GM23338 (cell line): ENCODE measurements at regions not wholly inside any gene's neighbourhood (a gene's known extent, or its start where the extent isn't known, plus 50 kb on each side); places are given as distances from the start of the nearest gene placed in this dataset.

Experiments used
- ATAC-seq: fragments of 200-7000 bp; cut with Tn5 transposase; 3 replicates; pipeline ENCODE4 v1.9.1; 2020
- DNase-seq: peaks from one replicate; pipeline ENCODE4 v3.0.0-alpha.2; 2015; ENCODE audit warnings: low spot score
- H2AFZ ChIP-seq: fragments of 200-600 bp; sonication (generic); 2 replicates; pipeline ENCODE4 v1.8.0; 2016; ENCODE audit warnings: antibody characterized with exemption, mild to moderate bottlenecking, moderate library complexity
- H3F3A ChIP-seq: fragments of 200-600 bp; sonication (generic); replicated peaks from 2 replicates; pipeline ENCODE4 v1.8.0; 2017; ENCODE audit warnings: antibody characterized with exemption, mixed run types, low read depth
- H3K27ac ChIP-seq: fragments of 200-600 bp; sonication (generic); 2 replicates; pipeline ENCODE4 v1.6.1; 2016; ENCODE audit warnings: low read depth
- H3K27me3 ChIP-seq: fragments of 200-600 bp; sonication (generic); 2 replicates; pipeline ENCODE4 v1.8.0; 2016; ENCODE audit warnings: mild to moderate bottlenecking, mixed run types, moderate library complexity; ENCODE audit not compliant: insufficient read depth
- H3K36me3 ChIP-seq: fragments of 200-600 bp; sonication (generic); 2 replicates; pipeline ENCODE4 v1.8.0; 2016; ENCODE audit warnings: mild to moderate bottlenecking; ENCODE audit not compliant: insufficient read depth
- H3K4me1 ChIP-seq: fragments of 200-600 bp; sonication (generic); 2 replicates; pipeline ENCODE4 v1.8.0; 2016; ENCODE audit warnings: mild to moderate bottlenecking, moderate library complexity; ENCODE audit not compliant: insufficient read depth
- H3K4me2 ChIP-seq: fragments of 200-600 bp; sonication (generic); 2 replicates; pipeline ENCODE4 v1.7.1; 2017; ENCODE audit warnings: mixed run types
- H3K4me3 ChIP-seq: fragments of 200-600 bp; sonication (generic); 2 replicates; pipeline ENCODE4 v1.6.1; 2016; ENCODE audit warnings: mixed run types
- H3K79me2 ChIP-seq: fragments of 200-600 bp; sonication (generic); replicated peaks from 2 replicates; pipeline ENCODE4 v1.8.0; 2017; ENCODE audit warnings: mild to moderate bottlenecking; ENCODE audit not compliant: insufficient read depth
- H3K9me2 ChIP-seq: fragments of 200-600 bp; sonication (generic); 2 replicates; pipeline ENCODE4 v1.8.0; 2017; ENCODE audit not compliant: insufficient read depth
- H4K20me1 ChIP-seq: fragments of 200-600 bp; sonication (generic); replicated peaks from 2 replicates; pipeline ENCODE4 v1.8.0; 2017; ENCODE audit warnings: mild to moderate bottlenecking; ENCODE audit not compliant: insufficient read depth
- H3K27ac Mint-ChIP-seq: 2 replicates; pipeline ENCODE4 v1.8.0; 2020; ENCODE audit warnings: inconsistent platforms, mild to moderate bottlenecking, moderate library complexity, mixed read lengths
- H3K27me3 Mint-ChIP-seq: 3 replicates; pipeline ENCODE4 v1.8.0; 2022; ENCODE audit warnings: low read depth, mild to moderate bottlenecking, moderate library complexity, mixed read lengths, inconsistent platforms; ENCODE audit not compliant: insufficient read depth, poor library complexity
- H3K36me3 Mint-ChIP-seq: 3 replicates; pipeline ENCODE4 v1.8.0; 2021; ENCODE audit warnings: low read depth, mild to moderate bottlenecking, inconsistent platforms, moderate library complexity, mixed read lengths
- H3K4me1 Mint-ChIP-seq: 3 replicates; pipeline ENCODE4 v1.8.0; 2020; ENCODE audit warnings: mild to moderate bottlenecking, inconsistent platforms, mixed read lengths
- H3K4me3 Mint-ChIP-seq: 3 replicates; pipeline ENCODE4 v1.8.0; 2021; ENCODE audit warnings: moderate library complexity, mild to moderate bottlenecking, inconsistent platforms, mixed read lengths
- H3K9me3 Mint-ChIP-seq: 3 replicates; pipeline ENCODE4 v1.8.0; 2020; ENCODE audit warnings: moderate library complexity, mild to moderate bottlenecking, inconsistent platforms, mixed read lengths
- CTCF ChIP-seq, 2 experiments: fragments of 200-600 bp in 1 of 2; sonication (generic) in 1 of 2; conservative IDR thresholded peaks; 2 replicates each; pipeline versions ENCODE4 v1.5.1 to v1.6.1; 2016 to 2017; ENCODE audit warnings: antibody characterized with exemption in 2 of 2, low read depth in 2 of 2, mild to moderate bottlenecking in 2 of 2, moderate library complexity in 1 of 2
- ETS1 ChIP-seq: IDR thresholded peaks from 2 replicates; pipeline ENCODE4 v1.6.1; 2016; ENCODE audit warnings: antibody characterized with exemption
- EZH2 ChIP-seq: fragments of 200-600 bp; sonication (generic); IDR thresholded peaks from one replicate; pipeline ENCODE4 v1.8.0; 2017; ENCODE audit warnings: antibody characterized with exemption, mild to moderate bottlenecking, low read depth; ENCODE audit not compliant: unreplicated experiment
- EZH2phosphoT487 ChIP-seq: fragments of 200-600 bp; sonication (generic); IDR thresholded peaks from one replicate; pipeline ENCODE4 v1.8.1; 2018; ENCODE audit warnings: antibody characterized with exemption; ENCODE audit not compliant: unreplicated experiment
- NANOG ChIP-seq: IDR thresholded peaks from 2 replicates; pipeline ENCODE4 v1.6.1; 2016; ENCODE audit warnings: antibody characterized with exemption, borderline replicate concordance
- POLR2AphosphoS5 ChIP-seq: IDR thresholded peaks from 2 replicates; pipeline ENCODE4 v1.6.1; 2016; ENCODE audit warnings: antibody characterized with exemption, low read depth
- REST ChIP-seq: IDR thresholded peaks from one replicate; pipeline ENCODE4 v1.6.1; 2018; ENCODE audit warnings: antibody characterized with exemption; ENCODE audit not compliant: unreplicated experiment
- STAT1 ChIP-seq: IDR thresholded peaks from one replicate; pipeline ENCODE4 v1.6.1; 2016; ENCODE audit warnings: antibody characterized with exemption; ENCODE audit not compliant: unreplicated experiment
- ZNF114 ChIP-seq: fragments of 250-450 bp; sonication (Bioruptor Pico); IDR thresholded peaks from 2 replicates; pipeline ENCODE4 v1.5.0; 2020; ENCODE audit warnings: mild to moderate bottlenecking, moderate library complexity
- ZNF331 ChIP-seq: fragments of 250-450 bp; sonication (Bioruptor Pico); IDR thresholded peaks from 2 replicates; pipeline ENCODE4 v1.5.0; 2020; ENCODE audit warnings: low read depth, mild to moderate bottlenecking, moderate library complexity
- ZNF462 ChIP-seq: fragments of 250-450 bp; sonication (Bioruptor Pico); IDR thresholded peaks from 2 replicates; pipeline ENCODE4 v1.5.0; 2020; ENCODE audit warnings: mild to moderate bottlenecking, moderate library complexity

GRCh38 chr3:80734920-80735319 lies 967.1 kb upstream of the ROBO1 start (continued):
- TF ChIP-seq CTCF (conservative IDR thresholded peaks at IDR 0.05; ENCODE audit: low read depth in 2 of 2): no peak

GRCh38 chr3:80734483-80734882 lies 966.7 kb upstream of the ROBO1 start:
- no peak for ATAC-seq
- Histone ChIP-seq H3K27ac (no peak overlapping the region), H4K20me1 (no peaks in the 10 kb centered on the region), H3K79me2 (no peaks in the 10 kb centered on the region), H3K36me3 (no peaks in the 10 kb centered on the region), H3K4me1 (no peaks in the 10 kb centered on the region), H3K4me2 (no peak overlapping the region), H2AFZ (no peak overlapping the region), H3F3A (no peaks in the 10 kb centered on the region), H3K9me2 (no peaks in the 10 kb centered on the region), H3K27me3 (no peaks in the 10 kb centered on the region), H3K4me3 (no peak overlapping the region)
- Mint-ChIP-seq H3K27me3 (no peaks in the 10 kb centered on the region), H3K4me3 (no peak overlapping the region), H3K27ac (no peak overlapping the region), H3K4me1 (no peaks in the 10 kb centered on the region), H3K9me3 (peaks cover 4% of the 10 kb centered on the region; the same call in 1 of the 3 replicates), H3K36me3 (no peaks in the 10 kb centered on the region)
- no peak for DNase-seq
- TF ChIP-seq REST (no peak), POLR2AphosphoS5 (no peak), EZH2 (no peak), CTCF (conservative IDR thresholded peaks at IDR 0.05; ENCODE audit: low read depth in 2 of 2) (no peak), NANOG (no peak), ETS1 (no peak), ZNF114 (CRISPR knock-in tag) (no peak), ZNF331 (CRISPR knock-in tag) (no peak), ZNF462 (CRISPR knock-in tag) (no peak), EZH2phosphoT487 (no peak), STAT1 (no peak)
